HepG2 (cell line): ENCODE measurements at regions not wholly inside any gene's neighbourhood (a gene's known extent, or its start where the extent isn't known, plus 50 kb on each side); places are given as distances from the start of the nearest gene placed in this dataset.

ENCODE experiments used
- ATAC-seq: fragments of 200-7000 bp; cut with Tn5 transposase; 3 replicates; pipeline ENCODE4 v1.9.1; 2020; ENCODE audit warnings: mild to moderate bottlenecking, moderate library complexity
- BruUV-seq: library from RNA; stranded (reverse); fragments of 400-500 nt; replicated peaks from 2 replicates; lab custom pipeline; 2021; lab: Mats Ljungman, UMichigan
- CTCF ChIA-PET: fragments of 300-600 bp; formaldehyde crosslinking; extraction: SDS; loops from one replicate; lab custom pipeline; 2021; ENCODE audit warnings: low total read pairs, inconsistent platforms, low intra/inter-chr PET ratio; lab: Yijun Ruan, JAX
- POLR2A ChIA-PET: fragments of 350-600 bp; sonication (Branson Sonifier 250); formaldehyde crosslinking; loops from one replicate; lab custom pipeline; 2020; ENCODE audit warnings: antibody characterized with exemption, inconsistent platforms; lab: Yijun Ruan, JAX
- DNase-seq: peaks from one replicate; pipeline ENCODE4 v3.0.0-alpha.2; 2015; ENCODE audit warnings: low spot score
- FAIRE-seq: peaks from 3 replicates; lab custom pipeline; 2011; peaks lifted over from hg19 to GRCh38; lab: Jason Lieb, UNC
- H2AFZ ChIP-seq: one replicate; pipeline ENCODE4 v1.6.1; 2011; ENCODE audit warnings: low read length, inconsistent platforms
- H3K27ac ChIP-seq: fragments of 300-600 bp; 3 replicates; pipeline ENCODE4 v1.8.0; 2011; ENCODE audit warnings: mixed run types, mild to moderate bottlenecking, mixed read lengths, low read length, inconsistent platforms; ENCODE audit not compliant: insufficient read depth; ENCODE audit errors: extremely low read length
- H3K27me3 ChIP-seq, 2 experiments: fragments of 200-600 bp in 1 of 2; 2 replicates in 1 of 2; 3 replicates in 1 of 2; pipeline versions ENCODE4 v1.6.0 to v1.8.0; 2011; ENCODE audit warnings: low read length in 2 of 2, mild to moderate bottlenecking in 2 of 2, moderate library complexity in 2 of 2, inconsistent platforms in 1 of 2; ENCODE audit not compliant: insufficient read depth in 2 of 2, control insufficient read depth in 1 of 2
- H3K36me3 ChIP-seq, 2 experiments: fragments of 200-600 bp in 1 of 2; replicated peaks in 1 of 2; 2 replicates in 1 of 2; 3 replicates in 1 of 2; pipeline versions ENCODE4 v1.5.1 to v1.8.0; 2011; ENCODE audit warnings: low read length in 2 of 2, inconsistent platforms in 1 of 2; ENCODE audit not compliant: insufficient read depth in 2 of 2, control insufficient read depth in 1 of 2
- H3K4me1 ChIP-seq: 2 replicates; pipeline ENCODE4 v1.5.1; 2012; ENCODE audit warnings: low read length, inconsistent platforms; ENCODE audit not compliant: insufficient read depth
- H3K4me2 ChIP-seq: 2 replicates; pipeline ENCODE4 v1.6.0; 2011; ENCODE audit warnings: low read depth, low read length, inconsistent platforms
- H3K4me3 ChIP-seq, 3 experiments: fragments of 200-600 bp in 1 of 3; sonication (generic), shearing (Covaris generic) in 1 of 3; replicated peaks in 1 of 3; 2 replicates each; pipeline ENCODE4 v1.5.1; 2011 to 2016; ENCODE audit warnings: low read length in 3 of 3, inconsistent platforms in 2 of 3, low read depth in 2 of 3, mild to moderate bottlenecking in 2 of 3, control low read depth in 1 of 3, mixed read lengths in 1 of 3; ENCODE audit not compliant: insufficient read depth in 1 of 3
- H3K79me2 ChIP-seq: one replicate; pipeline ENCODE4 v1.6.1; 2011; ENCODE audit warnings: low read length, inconsistent platforms; ENCODE audit not compliant: insufficient read depth
- H3K9ac ChIP-seq: 2 replicates; pipeline ENCODE4 v1.6.0; 2011; ENCODE audit warnings: mild to moderate bottlenecking, low read depth, low read length, inconsistent platforms; ENCODE audit not compliant: insufficient read depth
- H3K9me3 ChIP-seq: 2 replicates; pipeline ENCODE4 v1.5.1; 2012; ENCODE audit warnings: mild to moderate bottlenecking, low read length
- H4K20me1 ChIP-seq: 2 replicates; pipeline ENCODE4 v1.6.0; 2011; ENCODE audit warnings: inconsistent platforms, mild to moderate bottlenecking, low read length, moderate library complexity; ENCODE audit not compliant: insufficient read depth
- DMAP1 ChIP-seq: IDR thresholded peaks from 2 replicates; pipeline ENCODE4 v1.6.1; 2016
- KDM5A ChIP-seq: fragments of 200-600 bp; sonication (generic); IDR thresholded peaks from 2 replicates; pipeline ENCODE4 v1.7.0; 2018; ENCODE audit warnings: antibody characterized with exemption, mild to moderate bottlenecking, low read length, borderline replicate concordance
- POLR2G ChIP-seq: fragments of 200-400 bp; formaldehyde crosslinking; IDR thresholded peaks from 2 replicates; pipeline ENCODE4 v1.6.1; 2018; ENCODE audit warnings: mild to moderate bottlenecking, low read depth, low read length, moderate library complexity
- TCF7 ChIP-seq: sonication (generic); IDR thresholded peaks from 2 replicates; pipeline ENCODE4 v1.6.1; 2016; ENCODE audit warnings: antibody characterized with exemption, low read depth
- ZBTB46 ChIP-seq: sonication (generic); formaldehyde crosslinking; IDR thresholded peaks from 2 replicates; pipeline ENCODE4 v1.4.0; 2020; ENCODE audit warnings: mild to moderate bottlenecking, missing genetic modification reagents, borderline replicate concordance
- ZNF512 ChIP-seq: sonication (generic); formaldehyde crosslinking; IDR thresholded peaks from 2 replicates; pipeline ENCODE4 v1.4.0; 2020; ENCODE audit warnings: mild to moderate bottlenecking, missing genetic modification reagents
- WGBS: methylation state at CpG from one replicate; pipeline ENCODE4 v1.1.6; 2017; ENCODE audit warnings: low lambda C conversion rate; 5-methylcytosine and 5-hydroxymethylcytosine counted together
- in situ Hi-C: cut with HindIII; loops from 2 replicates; pipeline ENCODE4 v1.10.0; 2017; ENCODE audit warnings: low pct_unique_long_range_greater_than_20kb; ENCODE audit not compliant: extremely low pct_ligation_motif_present
- intact Hi-C: fragments of 100-400 bp; cut with micrococcal nuclease; formaldehyde crosslinking; loops from one replicate; pipeline ENCODE4 v1.10.0; 2022; ENCODE audit not compliant: unreplicated experiment
- TF ChIP-seq, protein P1 (sequence below): IDR thresholded peaks from 2 replicates; pipeline ENCODE4 v1.6.1; 2016

- ChIA-PET CTCF (no interaction called here), POLR2A (no interaction called here)
- no peak for DNase-seq
- in situ Hi-C loops (no loop called here), intact Hi-C loops (no loop called here)
- Histone ChIP-seq H3K4me2 (no peak overlapping the region), H3K4me3 (no peak overlapping the region), H3K79me2 (no peaks in the 10 kb centered on the region), H4K20me1 (no peaks in the 10 kb centered on the region), H3K36me3 (no peaks in the 10 kb centered on the region), H3K9me3 (no peaks in the 10 kb centered on the region), H3K9ac (no peak overlapping the region), H3K4me1 (no peaks in the 10 kb centered on the region), H2AFZ (no peak overlapping the region), H3K27me3 (peaks cover 0 to 2% of the 10 kb centered on the region in 2 experiments; a peak in 1 of 5 replicates), H3K27ac (no peak overlapping the region)
- no TSS peak for BruUV-seq
- 3% methylated on average over 1 of the region's 1 CpG for WGBS
- no peak for FAIRE-seq
- no peak for TF ChIP-seq DMAP1
- no peak for ATAC-seq
Measured at GRCh38 chr4:15366721-15367120, 61.1 kb upstream of the C1QTNF7 start.

- WGBS, result 5% methylated on average over 3 of the region's 3 CpGs
- H2AFZ ChIP-seq, result no peak overlapping the region
- no peak overlapping the region for H3K4me2 ChIP-seq
- FAIRE-seq (no peak), ATAC-seq (no peak), DNase-seq (no peak)
- H3K9me3 ChIP-seq, result no peaks in the 10 kb centered on the region
- no peaks in the 10 kb centered on the region for H4K20me1 ChIP-seq
- CTCF ChIA-PET, result no interaction called here
- intact Hi-C loops, result no loop called here
- no TSS peak for BruUV-seq
- no peak overlapping the region for H3K4me3 ChIP-seq
- in situ Hi-C loops, result no loop called here
- no peak overlapping the region for H3K9ac ChIP-seq
- POLR2A ChIA-PET, result no interaction called here
- no peaks in the 10 kb centered on the region for H3K4me1 ChIP-seq
- H3K79me2 ChIP-seq, result no peaks in the 10 kb centered on the region
- no peak overlapping the region for H3K27ac ChIP-seq
- peaks cover 0 to 8% of the 10 kb centered on the region in 2 experiments; a peak in 1 of 5 replicates for H3K27me3 ChIP-seq
- H3K36me3 ChIP-seq, result no peaks in the 10 kb centered on the region
- no peak for TF ChIP-seq TCF7
- TF ChIP-seq POLR2G, result no peak
- TF ChIP-seq, protein P1, sequence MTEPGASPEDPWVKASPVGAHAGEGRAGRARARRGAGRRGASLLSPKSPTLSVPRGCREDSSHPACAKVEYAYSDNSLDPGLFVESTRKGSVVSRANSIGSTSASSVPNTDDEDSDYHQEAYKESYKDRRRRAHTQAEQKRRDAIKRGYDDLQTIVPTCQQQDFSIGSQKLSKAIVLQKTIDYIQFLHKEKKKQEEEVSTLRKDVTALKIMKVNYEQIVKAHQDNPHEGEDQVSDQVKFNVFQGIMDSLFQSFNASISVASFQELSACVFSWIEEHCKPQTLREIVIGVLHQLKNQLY, result no peak
- no peak for TF ChIP-seq ZBTB46 (CRISPR knock-in tag)
- TF ChIP-seq ZNF512, result no peak
- TF ChIP-seq KDM5A, result no peak
Measured at GRCh38 chr4:15368856-15369255, 59.0 kb upstream of the C1QTNF7 start.
